Activated CD8-positive, alpha-beta T cell treated with anti-CD3 and anti-CD28 coated beads for 36 hours (primary cell): ENCODE measurements at regions not wholly inside any gene's neighbourhood (a gene's known extent, or its start where the extent isn't known, plus 50 kb on each side); places are given as distances from the start of the nearest gene placed in this dataset.

Source experiments
- ATAC-seq: fragments of 200-7000 bp; cut with Tn5 transposase; one replicate; pipeline ENCODE4 v1.10.0; 2021; ENCODE audit warnings: mild to moderate bottlenecking, moderate library complexity
- CTCF ChIA-PET: fragments of 350-600 bp; sonication (Branson Sonifier 250); formaldehyde crosslinking; loops from one replicate; lab custom pipeline; 2021; ENCODE audit warnings: antibody characterized with exemption; lab: Charles Lee
- POLR2A ChIA-PET: fragments of 350-600 bp; sonication (Branson Sonifier 250); formaldehyde crosslinking; loops from one replicate; lab custom pipeline; 2021; ENCODE audit warnings: antibody characterized with exemption; lab: Charles Lee
- DNase-seq: peaks from one replicate; pipeline ENCODE4 v3.0.0-alpha.2; 2020
- H3K27ac Mint-ChIP-seq: one replicate; pipeline ENCODE4 v1.8.0; 2021; ENCODE audit warnings: mild to moderate bottlenecking, mixed read lengths
- H3K27me3 Mint-ChIP-seq: one replicate; pipeline ENCODE4 v1.8.0; 2021; ENCODE audit warnings: mixed read lengths
- H3K36me3 Mint-ChIP-seq: one replicate; pipeline ENCODE4 v1.8.0; 2021; ENCODE audit warnings: low read depth, mixed read lengths
- H3K4me1 Mint-ChIP-seq: one replicate; pipeline ENCODE4 v1.8.0; 2021; ENCODE audit warnings: low read depth, mixed read lengths
- H3K4me3 Mint-ChIP-seq: one replicate; pipeline ENCODE4 v1.8.0; 2021; ENCODE audit warnings: mild to moderate bottlenecking, moderate library complexity, mixed read lengths
- H3K9me3 Mint-ChIP-seq: one replicate; pipeline ENCODE4 v1.8.0; 2021; ENCODE audit warnings: mixed read lengths
- intact Hi-C: fragments of 100-400 bp; cut with micrococcal nuclease; formaldehyde crosslinking; loops from one replicate; pipeline ENCODE4 v1.10.0; 2022
- TF ChIP-seq, protein P1 (sequence below): fragments of 200-600 bp; IDR thresholded peaks from one replicate; pipeline ENCODE4 v1.8.0; 2022; ENCODE audit warnings: antibody characterized with exemption, mild to moderate bottlenecking

DNA sequence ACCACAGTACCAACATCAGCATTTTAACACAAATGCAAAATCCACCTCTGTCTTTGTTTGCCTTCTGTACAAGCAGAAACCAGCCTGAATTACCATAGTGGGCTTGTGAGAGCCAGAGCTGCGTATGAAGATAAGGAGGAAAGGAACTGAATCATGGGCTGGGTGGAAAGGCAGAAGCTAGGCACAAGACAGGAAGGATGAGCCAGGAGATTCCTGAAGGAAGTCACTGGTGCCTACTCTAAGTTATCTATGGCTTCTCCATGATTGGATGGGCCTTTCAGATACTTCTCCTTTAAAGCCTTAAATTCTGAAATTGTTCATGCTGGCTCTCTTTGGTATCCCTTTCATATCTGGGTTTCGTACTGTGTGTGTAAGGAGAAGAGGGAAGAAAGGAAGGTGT lies 140.6 kb downstream of the LCA5 start:
- intact Hi-C loops: no loop called here
- no peaks in the 10 kb centered on the region for H3K36me3 Mint-ChIP-seq
- peaks cover 1% of the 10 kb centered on the region for H3K27me3 Mint-ChIP-seq
- CTCF ChIA-PET: no interaction called here
- DNase-seq (no peak), ATAC-seq (no peak)
- no peak overlapping the region for H3K27ac Mint-ChIP-seq
- TF ChIP-seq, protein P1, sequence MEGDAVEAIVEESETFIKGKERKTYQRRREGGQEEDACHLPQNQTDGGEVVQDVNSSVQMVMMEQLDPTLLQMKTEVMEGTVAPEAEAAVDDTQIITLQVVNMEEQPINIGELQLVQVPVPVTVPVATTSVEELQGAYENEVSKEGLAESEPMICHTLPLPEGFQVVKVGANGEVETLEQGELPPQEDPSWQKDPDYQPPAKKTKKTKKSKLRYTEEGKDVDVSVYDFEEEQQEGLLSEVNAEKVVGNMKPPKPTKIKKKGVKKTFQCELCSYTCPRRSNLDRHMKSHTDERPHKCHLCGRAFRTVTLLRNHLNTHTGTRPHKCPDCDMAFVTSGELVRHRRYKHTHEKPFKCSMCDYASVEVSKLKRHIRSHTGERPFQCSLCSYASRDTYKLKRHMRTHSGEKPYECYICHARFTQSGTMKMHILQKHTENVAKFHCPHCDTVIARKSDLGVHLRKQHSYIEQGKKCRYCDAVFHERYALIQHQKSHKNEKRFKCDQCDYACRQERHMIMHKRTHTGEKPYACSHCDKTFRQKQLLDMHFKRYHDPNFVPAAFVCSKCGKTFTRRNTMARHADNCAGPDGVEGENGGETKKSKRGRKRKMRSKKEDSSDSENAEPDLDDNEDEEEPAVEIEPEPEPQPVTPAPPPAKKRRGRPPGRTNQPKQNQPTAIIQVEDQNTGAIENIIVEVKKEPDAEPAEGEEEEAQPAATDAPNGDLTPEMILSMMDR: no peak
- no peak overlapping the region for H3K4me3 Mint-ChIP-seq
- POLR2A ChIA-PET: no interaction called here
- H3K9me3 Mint-ChIP-seq: peaks cover 7% of the 10 kb centered on the region
- no peaks in the 10 kb centered on the region for H3K4me1 Mint-ChIP-seq

DNA sequence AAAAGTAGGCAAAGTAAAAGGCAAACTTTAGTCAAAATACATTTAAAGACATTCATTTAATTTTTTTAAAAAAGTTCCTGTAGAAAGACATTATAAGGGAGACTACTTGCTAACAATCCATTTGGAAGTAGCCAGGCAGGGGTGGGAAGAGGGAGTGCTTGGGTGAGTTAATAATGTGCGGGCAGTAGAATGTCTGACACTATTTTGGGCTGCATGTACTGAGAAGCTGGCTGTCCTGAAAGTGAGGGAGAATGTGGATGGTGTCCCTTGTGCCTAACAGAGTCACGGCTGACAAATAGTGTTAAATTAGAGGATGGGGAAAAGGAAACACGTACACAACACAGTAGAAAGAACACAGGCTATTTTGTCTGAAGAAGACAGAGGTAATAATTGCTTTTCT lies 142.5 kb downstream of the LCA5 start:
- Mint-ChIP-seq H3K4me1 (no peaks in the 10 kb centered on the region), H3K27me3 (peaks cover 1% of the 10 kb centered on the region), H3K4me3 (no peak overlapping the region), H3K9me3 (peaks cover 7% of the 10 kb centered on the region), H3K36me3 (no peaks in the 10 kb centered on the region), H3K27ac (no peak overlapping the region)
- POLR2A ChIA-PET: no interaction called here
- CTCF ChIA-PET: no interaction called here
- DNase-seq (no peak), ATAC-seq (no peak)
- TF ChIP-seq, protein P1: no peak
- intact Hi-C loops: no loop called here

DNA sequence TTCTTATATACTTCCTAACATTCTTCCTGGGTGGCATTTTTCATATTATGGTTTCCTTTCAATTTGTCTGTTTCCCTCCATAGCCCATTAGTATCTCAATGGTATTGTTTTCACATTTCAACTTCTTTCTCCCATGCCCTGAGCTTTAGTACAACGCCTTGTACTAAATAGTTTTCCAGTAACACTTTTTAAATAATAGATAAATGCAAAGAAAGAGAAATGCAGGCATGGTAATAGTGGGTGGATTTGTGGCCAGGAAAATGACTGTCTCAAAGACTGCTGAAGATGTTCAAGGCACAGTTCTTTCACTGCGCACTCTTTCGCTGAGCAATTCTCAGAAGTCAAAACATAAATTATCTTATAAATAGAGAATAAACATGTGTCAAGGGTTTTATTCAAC lies 145.1 kb downstream of the LCA5 start:
- no peaks in the 10 kb centered on the region for H3K36me3 Mint-ChIP-seq
- intact Hi-C loops: no loop called here
- TF ChIP-seq, protein P1: no peak
- H3K27ac Mint-ChIP-seq: no peak overlapping the region
- DNase-seq (no peak), ATAC-seq (no peak)
- H3K9me3 Mint-ChIP-seq: peaks cover 7% of the 10 kb centered on the region
- ChIA-PET CTCF (interaction anchor here (1.1 kb wide), 1 partner anchor 26 kb away, joined by 3 read pairs; no protein-coding TSS in a partner anchor), POLR2A (no interaction called here)
- H3K4me3 Mint-ChIP-seq: no peak overlapping the region
- no peaks in the 10 kb centered on the region for H3K4me1 Mint-ChIP-seq
- peaks cover 1% of the 10 kb centered on the region for H3K27me3 Mint-ChIP-seq

DNA sequence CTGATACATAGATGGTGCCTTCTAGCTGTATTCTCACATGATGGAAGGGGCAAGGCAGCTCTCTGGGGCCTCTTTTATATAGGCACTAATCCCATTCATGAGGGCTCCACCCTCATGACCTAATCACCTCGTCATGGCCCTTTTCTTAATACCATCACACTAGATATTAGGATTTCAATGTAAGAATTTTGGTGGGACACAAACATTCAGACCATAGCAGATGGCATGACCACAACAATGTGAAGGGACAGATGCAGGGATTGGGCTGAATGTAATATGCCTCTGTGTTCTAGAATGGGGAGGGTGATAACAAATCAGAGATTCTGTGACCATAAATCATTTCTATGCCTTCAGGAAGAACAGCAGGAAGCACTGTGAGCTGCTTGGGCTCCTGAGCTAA lies 145.8 kb downstream of the LCA5 start:
- Mint-ChIP-seq H3K4me3 (no peak overlapping the region), H3K27ac (no peak overlapping the region), H3K27me3 (peaks cover 1% of the 10 kb centered on the region), H3K36me3 (no peaks in the 10 kb centered on the region), H3K9me3 (peaks cover 7% of the 10 kb centered on the region), H3K4me1 (no peaks in the 10 kb centered on the region)
- TF ChIP-seq, protein P1: no peak
- intact Hi-C loops: no loop called here
- DNase-seq (no peak), ATAC-seq (no peak)
- ChIA-PET CTCF (no interaction called here), POLR2A (no interaction called here)

DNA sequence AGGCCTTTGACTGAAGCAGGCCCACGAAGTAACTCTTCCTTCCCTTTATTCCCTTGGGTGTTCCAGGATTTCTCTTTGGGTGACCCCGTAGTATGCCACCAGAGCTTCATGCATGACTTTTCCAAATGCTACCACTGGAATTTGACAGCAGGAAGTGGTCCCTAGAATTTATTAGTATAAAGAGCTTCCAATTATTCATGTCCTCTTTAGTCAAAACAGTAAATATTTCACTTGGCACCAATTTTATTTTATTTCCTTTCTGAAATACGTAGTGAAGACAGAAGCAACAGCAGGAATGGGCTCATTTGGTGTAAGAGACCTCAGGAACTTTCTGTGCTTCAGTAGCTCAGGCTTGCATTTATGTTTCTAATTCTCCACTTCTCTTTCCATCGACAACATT lies 151.3 kb downstream of the LCA5 start:
- ChIA-PET CTCF (no interaction called here), POLR2A (no interaction called here)
- no peak overlapping the region for H3K4me3 Mint-ChIP-seq
- TF ChIP-seq, protein P1: no peak
- no peak for ATAC-seq
- intact Hi-C loops: no loop called here
- H3K36me3 Mint-ChIP-seq: no peaks in the 10 kb centered on the region
- no peaks in the 10 kb centered on the region for H3K27me3 Mint-ChIP-seq
- no peak overlapping the region for H3K27ac Mint-ChIP-seq
- H3K4me1 Mint-ChIP-seq: no peaks in the 10 kb centered on the region
- H3K9me3 Mint-ChIP-seq: no peaks in the 10 kb centered on the region
- no peak for DNase-seq
